HL-60 (cell line): ENCODE measurements at regions not wholly inside any gene's neighbourhood (a gene's known extent, or its start where the extent isn't known, plus 50 kb on each side); places are given as distances from the start of the nearest gene placed in this dataset.

Experiments
- DNase-seq, 2 experiments: peaks; one replicate each; pipeline ENCODE4 v3.0.0-alpha.2; 2010 to 2020; ENCODE audit warnings: low read depth in 1 of 2, low spot score in 1 of 2
- H3K27ac ChIP-seq: fragments of 250-450 bp; sonication (Bioruptor Pico); replicated peaks from 2 replicates; pipeline ENCODE4 v1.5.1; 2020; ENCODE audit warnings: mild to moderate bottlenecking, moderate library complexity
- H3K27me3 ChIP-seq: fragments of 250-450 bp; sonication (Bioruptor Pico); 2 replicates; pipeline ENCODE4 v1.5.1; 2021; ENCODE audit warnings: mild to moderate bottlenecking, moderate library complexity; ENCODE audit not compliant: insufficient read depth, poor library complexity, severe bottlenecking
- H3K4me3 ChIP-seq: replicated peaks from 2 replicates; pipeline ENCODE4 v1.5.1; 2011; ENCODE audit warnings: mild to moderate bottlenecking, control low read depth, low read length; ENCODE audit not compliant: insufficient read depth
- GABPA ChIP-seq: IDR thresholded peaks from 2 replicates; pipeline ENCODE4 v1.6.1; 2012; ENCODE audit warnings: low read depth
- POLR2AphosphoS5 ChIP-seq: IDR thresholded peaks from 2 replicates; pipeline ENCODE4 v1.6.1; 2012; ENCODE audit warnings: low read depth
- SPI1 ChIP-seq: IDR thresholded peaks from 2 replicates; pipeline ENCODE4 v1.6.1; 2012; ENCODE audit warnings: low read depth, mild to moderate bottlenecking, borderline replicate concordance
- TF ChIP-seq, protein P1 (sequence below): IDR thresholded peaks from 2 replicates; pipeline ENCODE4 v1.6.1; 2012; ENCODE audit warnings: low read depth; ENCODE audit not compliant: insufficient replicate concordance
- TF ChIP-seq, protein P2 (sequence below): IDR thresholded peaks from one replicate; pipeline ENCODE4 v1.5.1; 2011; ENCODE audit warnings: low read length, control low read depth, inconsistent platforms; ENCODE audit not compliant: insufficient read depth

DNA sequence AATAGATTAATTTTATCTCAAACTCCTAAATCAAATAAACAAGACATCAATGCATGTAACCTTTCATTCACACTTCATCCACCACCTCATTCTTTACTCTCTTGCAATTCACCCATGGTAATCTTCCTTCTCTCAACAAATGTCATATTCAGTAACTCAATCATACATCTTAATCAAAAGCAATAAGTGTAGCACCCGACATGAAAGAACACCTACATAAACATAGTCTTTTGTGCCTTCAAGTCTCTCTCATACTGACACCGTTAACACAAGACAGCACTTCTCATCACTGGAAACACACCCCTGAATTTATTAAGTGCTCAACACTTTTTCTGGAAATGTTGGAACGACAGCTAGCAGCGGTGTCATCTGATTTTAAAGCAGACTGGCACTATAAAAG is 225.9 kb downstream of the TTLL7 start:
- TF ChIP-seq GABPA = no peak
- Histone ChIP-seq H3K27ac (no peak overlapping the region), H3K4me3 (no peak overlapping the region), H3K27me3 (no peaks in the 10 kb centered on the region)
- DNase-seq = no peak

DNA sequence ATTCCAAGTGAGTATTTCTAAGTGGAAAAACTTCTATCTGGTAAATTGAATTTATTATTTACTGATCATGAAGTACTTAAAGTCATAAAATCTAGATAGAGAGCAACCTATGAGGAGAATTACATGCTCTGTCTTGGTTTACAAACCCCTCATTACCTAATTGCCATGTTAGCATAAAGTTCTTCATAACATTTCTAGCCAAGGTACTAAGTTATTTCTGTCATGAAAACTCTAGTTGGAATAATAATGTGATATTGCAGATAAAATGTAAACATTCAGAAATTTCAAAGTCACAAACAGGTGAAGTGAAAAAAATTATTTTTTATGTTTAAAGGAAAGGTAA is 228.6 kb downstream of the TTLL7 start:
- TF ChIP-seq GABPA = no peak
- no peak for TF ChIP-seq POLR2AphosphoS5
- TF ChIP-seq, protein P1, sequence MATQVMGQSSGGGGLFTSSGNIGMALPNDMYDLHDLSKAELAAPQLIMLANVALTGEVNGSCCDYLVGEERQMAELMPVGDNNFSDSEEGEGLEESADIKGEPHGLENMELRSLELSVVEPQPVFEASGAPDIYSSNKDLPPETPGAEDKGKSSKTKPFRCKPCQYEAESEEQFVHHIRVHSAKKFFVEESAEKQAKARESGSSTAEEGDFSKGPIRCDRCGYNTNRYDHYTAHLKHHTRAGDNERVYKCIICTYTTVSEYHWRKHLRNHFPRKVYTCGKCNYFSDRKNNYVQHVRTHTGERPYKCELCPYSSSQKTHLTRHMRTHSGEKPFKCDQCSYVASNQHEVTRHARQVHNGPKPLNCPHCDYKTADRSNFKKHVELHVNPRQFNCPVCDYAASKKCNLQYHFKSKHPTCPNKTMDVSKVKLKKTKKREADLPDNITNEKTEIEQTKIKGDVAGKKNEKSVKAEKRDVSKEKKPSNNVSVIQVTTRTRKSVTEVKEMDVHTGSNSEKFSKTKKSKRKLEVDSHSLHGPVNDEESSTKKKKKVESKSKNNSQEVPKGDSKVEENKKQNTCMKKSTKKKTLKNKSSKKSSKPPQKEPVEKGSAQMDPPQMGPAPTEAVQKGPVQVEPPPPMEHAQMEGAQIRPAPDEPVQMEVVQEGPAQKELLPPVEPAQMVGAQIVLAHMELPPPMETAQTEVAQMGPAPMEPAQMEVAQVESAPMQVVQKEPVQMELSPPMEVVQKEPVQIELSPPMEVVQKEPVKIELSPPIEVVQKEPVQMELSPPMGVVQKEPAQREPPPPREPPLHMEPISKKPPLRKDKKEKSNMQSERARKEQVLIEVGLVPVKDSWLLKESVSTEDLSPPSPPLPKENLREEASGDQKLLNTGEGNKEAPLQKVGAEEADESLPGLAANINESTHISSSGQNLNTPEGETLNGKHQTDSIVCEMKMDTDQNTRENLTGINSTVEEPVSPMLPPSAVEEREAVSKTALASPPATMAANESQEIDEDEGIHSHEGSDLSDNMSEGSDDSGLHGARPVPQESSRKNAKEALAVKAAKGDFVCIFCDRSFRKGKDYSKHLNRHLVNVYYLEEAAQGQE = no peak
- TF ChIP-seq, protein P2, sequence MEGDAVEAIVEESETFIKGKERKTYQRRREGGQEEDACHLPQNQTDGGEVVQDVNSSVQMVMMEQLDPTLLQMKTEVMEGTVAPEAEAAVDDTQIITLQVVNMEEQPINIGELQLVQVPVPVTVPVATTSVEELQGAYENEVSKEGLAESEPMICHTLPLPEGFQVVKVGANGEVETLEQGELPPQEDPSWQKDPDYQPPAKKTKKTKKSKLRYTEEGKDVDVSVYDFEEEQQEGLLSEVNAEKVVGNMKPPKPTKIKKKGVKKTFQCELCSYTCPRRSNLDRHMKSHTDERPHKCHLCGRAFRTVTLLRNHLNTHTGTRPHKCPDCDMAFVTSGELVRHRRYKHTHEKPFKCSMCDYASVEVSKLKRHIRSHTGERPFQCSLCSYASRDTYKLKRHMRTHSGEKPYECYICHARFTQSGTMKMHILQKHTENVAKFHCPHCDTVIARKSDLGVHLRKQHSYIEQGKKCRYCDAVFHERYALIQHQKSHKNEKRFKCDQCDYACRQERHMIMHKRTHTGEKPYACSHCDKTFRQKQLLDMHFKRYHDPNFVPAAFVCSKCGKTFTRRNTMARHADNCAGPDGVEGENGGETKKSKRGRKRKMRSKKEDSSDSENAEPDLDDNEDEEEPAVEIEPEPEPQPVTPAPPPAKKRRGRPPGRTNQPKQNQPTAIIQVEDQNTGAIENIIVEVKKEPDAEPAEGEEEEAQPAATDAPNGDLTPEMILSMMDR = no peak
- TF ChIP-seq SPI1 = no peak
- Histone ChIP-seq H3K27ac (no peak overlapping the region), H3K27me3 (no peaks in the 10 kb centered on the region)

DNA sequence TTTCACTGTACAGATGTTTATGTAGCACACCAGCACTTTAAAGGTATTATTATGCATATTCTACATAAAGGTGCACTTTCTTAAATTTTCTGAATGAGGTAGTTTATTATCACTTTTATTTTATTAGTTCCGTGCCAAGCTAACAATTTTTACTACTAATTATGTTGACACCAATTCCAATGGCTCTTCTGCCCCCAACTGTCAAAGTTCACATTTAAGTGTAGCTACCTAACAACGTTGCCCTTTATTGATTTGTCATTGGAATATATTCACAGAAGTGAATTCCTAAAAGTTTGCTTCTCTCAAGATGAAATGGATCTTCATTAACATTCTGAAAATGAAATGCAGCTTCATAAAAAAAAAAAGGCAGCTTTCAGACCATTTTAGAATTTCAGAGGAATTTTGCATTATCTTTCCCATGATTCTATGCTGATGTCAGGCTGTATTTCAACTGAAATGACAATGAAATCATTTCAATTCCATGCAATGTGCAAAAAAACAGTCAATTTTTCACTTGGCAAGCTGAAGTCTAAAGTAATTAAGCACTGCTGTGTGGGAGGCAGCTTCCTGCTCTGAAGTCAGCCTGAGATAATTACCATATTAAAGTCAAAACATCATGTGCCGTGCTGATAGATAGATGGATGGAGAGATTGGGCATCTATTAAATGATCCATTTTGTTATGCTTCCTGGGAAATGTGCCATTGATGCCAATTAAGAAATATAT is 229.2 kb downstream of the TTLL7 start:
- H3K27ac ChIP-seq = no peak overlapping the region

More for the DNA sequence above, 228.6 kb downstream of the TTLL7 start:
- no peak overlapping the region for H3K4me3 ChIP-seq
- no peak for DNase-seq

DNA sequence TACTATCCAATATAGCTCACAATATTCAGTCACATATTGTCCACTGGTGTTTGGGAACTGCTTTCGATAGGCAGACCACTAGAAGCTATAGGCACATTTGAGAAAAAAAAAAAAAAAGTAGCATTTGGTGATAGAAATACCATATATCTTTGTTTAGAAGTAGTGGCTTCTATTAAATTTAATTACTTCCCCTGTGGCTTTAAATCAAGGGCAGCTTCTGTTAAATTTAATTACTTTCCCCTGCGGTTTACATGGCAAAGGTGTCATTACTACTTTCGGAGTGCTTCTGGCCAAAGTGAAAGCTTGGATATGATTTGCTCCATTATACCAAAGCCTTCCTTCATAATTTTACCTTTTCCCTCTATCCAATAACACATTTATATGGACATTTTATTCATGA is 229.9 kb downstream of the TTLL7 start:
- Histone ChIP-seq H3K27me3 (no peaks in the 10 kb centered on the region), H3K27ac (no peak overlapping the region), H3K4me3 (no peak overlapping the region)
- TF ChIP-seq POLR2AphosphoS5 (no peak), GABPA (no peak), SPI1 (no peak)
- TF ChIP-seq, protein P1 = no peak
- no peak for DNase-seq

More for the DNA sequence above, 229.2 kb downstream of the TTLL7 start:
- Histone ChIP-seq H3K4me3 (no peak overlapping the region), H3K27me3 (no peaks in the 10 kb centered on the region)
- TF ChIP-seq POLR2AphosphoS5 (no peak), GABPA (no peak), SPI1 (no peak)
- TF ChIP-seq, protein P2 = no peak
- TF ChIP-seq, protein P1 = no peak
- no peak for DNase-seq
